T47D (cell line): ENCODE measurements at regions not wholly inside any gene's neighbourhood (a gene's known extent, or its start where the extent isn't known, plus 50 kb on each side); places are given as distances from the start of the nearest gene placed in this dataset.

Experiments used
- DNase-seq, 2 experiments: peaks; one replicate each; pipeline versions ENCODE4 v3.0.0 to v3.0.0-alpha.2; 2011 to 2012; ENCODE audit warnings: low read depth in 1 of 2, low spot score in 1 of 2
- JUND ChIP-seq: IDR thresholded peaks from 2 replicates; pipeline ENCODE4 v1.6.1; 2012; ENCODE audit warnings: low read depth
- in situ Hi-C: cut with HindIII; loops from 2 replicates; pipeline ENCODE4 v1.10.0; 2016; ENCODE audit warnings: low sequenced_read_pairs, low pct_unique_long_range_greater_than_20kb

GRCh38 chr10:78576276-78576675 lies 492.5 kb upstream of the ZMIZ1 start:
- in situ Hi-C loops: no loop called here
- DNase-seq: no peak
- TF ChIP-seq JUND: no peak

GRCh38 chr10:78577712-78578111 lies 491.1 kb upstream of the ZMIZ1 start:
- no peak for TF ChIP-seq JUND
- DNase-seq: peak in 1 of 2 experiments; percentile 25
- in situ Hi-C loops: no loop called here

- TF ChIP-seq JUND: no peak
- DNase-seq: no peak
- in situ Hi-C loops: no loop called here
Measured at GRCh38 chr10:78578929-78579328, 489.8 kb upstream of the ZMIZ1 start.

GRCh38 chr10:78579576-78579975 lies 489.2 kb upstream of the ZMIZ1 start:
- in situ Hi-C loops: no loop called here
- TF ChIP-seq JUND: no peak
- DNase-seq: no peak

GRCh38 chr10:78579995-78580394 lies 488.8 kb upstream of the ZMIZ1 start:
- no peak for TF ChIP-seq JUND
- in situ Hi-C loops: no loop called here
- DNase-seq: no peak

GRCh38 chr10:78581133-78581694 lies 487.6 kb upstream of the ZMIZ1 start:
- in situ Hi-C loops: no loop called here
- TF ChIP-seq JUND: no peak
- DNase-seq: no peak

GRCh38 chr10:78582540-78582939 lies 486.2 kb upstream of the ZMIZ1 start:
- in situ Hi-C loops: no loop called here
- no peak for TF ChIP-seq JUND
- DNase-seq: no peak

- in situ Hi-C loops: no loop called here
- TF ChIP-seq JUND: no peak
- no peak for DNase-seq
Measured at GRCh38 chr10:78584266-78584665, 484.5 kb upstream of the ZMIZ1 start.

- no peak for DNase-seq
- in situ Hi-C loops: no loop called here
- no peak for TF ChIP-seq JUND
Measured at GRCh38 chr10:78584681-78585080, 484.1 kb upstream of the ZMIZ1 start.

GRCh38 chr10:78585952-78586351 lies 482.8 kb upstream of the ZMIZ1 start:
- in situ Hi-C loops: no loop called here
- no peak for DNase-seq
- no peak for TF ChIP-seq JUND

- DNase-seq: peak in 1 of 2 experiments; percentile 57
- TF ChIP-seq JUND: no peak
- in situ Hi-C loops: no loop called here
Measured at GRCh38 chr10:78588194-78588811, 480.5 kb upstream of the ZMIZ1 start.

GRCh38 chr10:78589687-78590086 lies 479.1 kb upstream of the ZMIZ1 start:
- TF ChIP-seq JUND: peak; percentile 72; the same call in 1 of the 2 replicates
- in situ Hi-C loops: no loop called here
- peak; percentile 11 to 82 for DNase-seq

- in situ Hi-C loops: no loop called here
- no peak for DNase-seq
- TF ChIP-seq JUND: no peak
Measured at GRCh38 chr10:78591066-78591465, 477.7 kb upstream of the ZMIZ1 start.
